A549 (cell line): ENCODE measurements at regions not wholly inside any gene's neighbourhood (a gene's known extent, or its start where the extent isn't known, plus 50 kb on each side); places are given as distances from the start of the nearest gene placed in this dataset.

Source experiments
- CBX8 ChIP-seq: fragments of 200-600 bp; sonication (generic); IDR thresholded peaks from 2 replicates; pipeline ENCODE4 v1.6.1; 2016
- CEBPB ChIP-seq, 2 experiments: fragments of >200 bp in 1 of 2; sonication (Bioruptor Twin) in 1 of 2; formaldehyde crosslinking in 1 of 2; IDR thresholded peaks; 2 replicates each; pipeline ENCODE4 v1.6.1; 2012 to 2016
- CHD2 ChIP-seq: fragments of 150-350 bp; IDR thresholded peaks from 2 replicates; pipeline ENCODE4 v1.6.1; 2014; ENCODE audit warnings: low read length; ENCODE audit not compliant: partially characterized antibody
- CTCF ChIP-seq: fragments of >200 bp; sonication (Bioruptor Twin); formaldehyde crosslinking; IDR thresholded peaks from 3 replicates; pipeline ENCODE4 v1.5.1; 2016
- EP300 ChIP-seq, 2 experiments: fragments of >200 bp; sonication (Bioruptor Twin); formaldehyde crosslinking; IDR thresholded peaks; 2 replicates in 1 of 2; 3 replicates in 1 of 2; pipeline ENCODE4 v1.6.1; 2016 to 2017
- HDAC2 ChIP-seq: fragments of 200-600 bp; sonication (generic); IDR thresholded peaks from 2 replicates; pipeline ENCODE4 v1.6.1; 2016
- MAFK ChIP-seq: fragments of 450-650 bp; IDR thresholded peaks from 2 replicates; pipeline ENCODE4 v1.6.1; 2014; ENCODE audit not compliant: partially characterized antibody
- MAX ChIP-seq: IDR thresholded peaks from 2 replicates; pipeline ENCODE4 v1.6.1; 2012
- POLR2A ChIP-seq: IDR thresholded peaks from 2 replicates; pipeline ENCODE4 v1.6.1; 2012; ENCODE audit warnings: mild to moderate bottlenecking, low read length
- RAD21 ChIP-seq, 2 experiments: fragments of >200 bp in 1 of 2; sonication (Bioruptor Twin) in 1 of 2; formaldehyde crosslinking in 1 of 2; IDR thresholded peaks in 1 of 2; conservative IDR thresholded peaks in 1 of 2; 2 replicates in 1 of 2; 3 replicates in 1 of 2; pipeline ENCODE4 v1.6.1; 2012 to 2018; ENCODE audit warnings: inconsistent platforms in 1 of 2
- USF2 ChIP-seq: fragments of 450-650 bp; IDR thresholded peaks from 2 replicates; pipeline ENCODE4 v1.6.1; 2014; ENCODE audit warnings: antibody characterized with exemption

- TF ChIP-seq EP300 (IDR thresholded peaks at IDR 0.05) (no peak), POLR2A (no peak), CEBPB (IDR thresholded peaks at IDR 0.05) (no peak), CTCF (no peak), MAX (no peak), USF2 (no peak), HDAC2 (no peak), RAD21 (conservative IDR thresholded peaks at IDR 0.05 in 1 of 2, IDR thresholded peaks at IDR 0.05 in 1 of 2) (no peak), MAFK (no peak), CHD2 (no peak), CBX8 (no peak)
These were observed 122.8 kb upstream of the PHACTR3 start for GRCh38 chr20:59481477-59482018.
